CD14-positive monocyte (primary cell): ENCODE measurements at regions not wholly inside any gene's neighbourhood (a gene's known extent, or its start where the extent isn't known, plus 50 kb on each side); places are given as distances from the start of the nearest gene placed in this dataset.

Experiments
- DNase-seq, 3 donors: peaks; one replicate each; pipeline ENCODE4 v3.0.0-alpha.2; 2011 to 2022
- H2AFZ ChIP-seq: 2 replicates; pipeline ENCODE4 v1.6.0; 2012; ENCODE audit warnings: mild to moderate bottlenecking, low read depth, low read length, inconsistent platforms; ENCODE audit not compliant: insufficient read depth, poor library complexity, severe bottlenecking
- H3K27ac ChIP-seq, 2 donors: 1 replicate in 1 of 2; 2 replicates in 1 of 2; pipeline ENCODE4 v1.5.1; 2012 to 2013; ENCODE audit warnings: low read length in 2 of 2, control low read depth in 1 of 2, inconsistent platforms in 1 of 2, low read depth in 1 of 2, mild to moderate bottlenecking in 1 of 2
- H3K27me3 ChIP-seq, 2 donors: one replicate each; pipeline versions ENCODE4 v1.6.0 to v1.6.1; 2011 to 2013; ENCODE audit warnings: low read length in 2 of 2; ENCODE audit not compliant: control insufficient read depth in 2 of 2, insufficient read depth in 2 of 2
- H3K36me3 ChIP-seq, 2 donors: replicated peaks in 1 of 2; 1 replicate in 1 of 2; 2 replicates in 1 of 2; pipeline versions ENCODE4 v1.5.1 to v1.6.1; 2012 to 2013; ENCODE audit warnings: low read length in 2 of 2, control low read depth in 1 of 2, inconsistent platforms in 1 of 2, mild to moderate bottlenecking in 1 of 2; ENCODE audit not compliant: insufficient read depth in 2 of 2, control insufficient read depth in 1 of 2
- H3K4me1 ChIP-seq, 2 donors: 1 replicate in 1 of 2; 2 replicates in 1 of 2; pipeline versions ENCODE4 v1.5.1 to v1.6.1; 2012 to 2013; ENCODE audit warnings: low read length in 2 of 2, control low read depth in 1 of 2, inconsistent platforms in 1 of 2, mild to moderate bottlenecking in 1 of 2, moderate library complexity in 1 of 2; ENCODE audit not compliant: insufficient read depth in 2 of 2, control insufficient read depth in 1 of 2
- H3K4me2 ChIP-seq: replicated peaks from 2 replicates; pipeline ENCODE3; 2012; ENCODE audit warnings: low read length, moderate library complexity, mild to moderate bottlenecking; ENCODE audit not compliant: poor library complexity, severe bottlenecking; ENCODE audit errors: extremely low read depth
- H3K4me3 ChIP-seq, 3 experiments: fragments of 200-600 bp in 1 of 3; sonication (generic) in 1 of 3; replicated peaks in 1 of 3; 1 replicate in 2 of 3; 2 replicates in 1 of 3; pipeline ENCODE4 v1.5.1; 2011 to 2013; ENCODE audit warnings: low read length in 3 of 3, mild to moderate bottlenecking in 3 of 3, control low read depth in 2 of 3, low read depth in 2 of 3, inconsistent platforms in 1 of 3, moderate library complexity in 1 of 3
- H3K79me2 ChIP-seq: 2 replicates; pipeline ENCODE4 v1.6.0; 2012; ENCODE audit warnings: mild to moderate bottlenecking, control low read depth, inconsistent platforms, low read length, moderate library complexity; ENCODE audit not compliant: insufficient read depth
- H3K9ac ChIP-seq: 2 replicates; pipeline ENCODE4 v1.6.0; 2017; ENCODE audit warnings: low read length, mild to moderate bottlenecking; ENCODE audit not compliant: insufficient read depth, poor library complexity, severe bottlenecking
- H3K9me3 ChIP-seq, 2 donors: replicated peaks in 1 of 2; 1 replicate in 1 of 2; 2 replicates in 1 of 2; pipeline versions ENCODE4 v1.5.1 to v1.6.1; 2012 to 2013; ENCODE audit warnings: low read length in 2 of 2, control low read depth in 1 of 2; ENCODE audit not compliant: control insufficient read depth in 1 of 2, insufficient read depth in 1 of 2
- H4K20me1 ChIP-seq: 2 replicates; pipeline ENCODE4 v1.6.0; 2012; ENCODE audit warnings: mild to moderate bottlenecking, low read length, control low read depth, moderate library complexity; ENCODE audit not compliant: insufficient read depth
- H3K27ac Mint-ChIP-seq, 7 donors: one replicate each; pipeline ENCODE4 v1.8.0; 2020; ENCODE audit warnings: mild to moderate bottlenecking in 7 of 7, mixed read lengths in 7 of 7, moderate library complexity in 6 of 7, inconsistent platforms in 2 of 7
- H3K27me3 Mint-ChIP-seq, 3 donors: one replicate each; pipeline ENCODE4 v1.8.0; 2021 to 2022; ENCODE audit warnings: low read depth in 3 of 3, mild to moderate bottlenecking in 3 of 3, mixed read lengths in 3 of 3, moderate library complexity in 3 of 3, inconsistent platforms in 1 of 3
- H3K36me3 Mint-ChIP-seq, 2 donors: one replicate each; pipeline ENCODE4 v1.8.0; 2020; ENCODE audit warnings: mixed read lengths in 2 of 2, inconsistent platforms in 1 of 2, mild to moderate bottlenecking in 1 of 2
- H3K4me1 Mint-ChIP-seq: one replicate; pipeline ENCODE4 v1.8.0; 2020; ENCODE audit warnings: mild to moderate bottlenecking, mixed read lengths
- H3K4me3 Mint-ChIP-seq, 2 donors: one replicate each; pipeline ENCODE4 v1.8.0; 2020; ENCODE audit warnings: mild to moderate bottlenecking in 2 of 2, mixed read lengths in 2 of 2, moderate library complexity in 1 of 2
- H3K9me3 Mint-ChIP-seq, 7 donors: one replicate each; pipeline ENCODE4 v1.8.0; 2020 to 2022; ENCODE audit warnings: mixed read lengths in 7 of 7, mild to moderate bottlenecking in 6 of 7, moderate library complexity in 6 of 7, inconsistent platforms in 2 of 7
- WGBS: methylation state at CpG from one replicate; pipeline ENCODE4 v1.1.5; 2013; ENCODE audit warnings: missing lambda C conversion rate; ENCODE audit not compliant: insufficient coverage; 5-methylcytosine and 5-hydroxymethylcytosine counted together
- intact Hi-C, 2 donors: fragments of 100-400 bp; cut with micrococcal nuclease; formaldehyde crosslinking; loops; one replicate each; pipeline versions ENCODE4 v1.15.0 to v1.15.1; 2023
- TF ChIP-seq, protein P1 (sequence below): fragments of 200-600 bp; IDR thresholded peaks from one replicate; pipeline ENCODE4 v1.8.0; 2022; ENCODE audit warnings: antibody characterized with exemption, mild to moderate bottlenecking

DNA sequence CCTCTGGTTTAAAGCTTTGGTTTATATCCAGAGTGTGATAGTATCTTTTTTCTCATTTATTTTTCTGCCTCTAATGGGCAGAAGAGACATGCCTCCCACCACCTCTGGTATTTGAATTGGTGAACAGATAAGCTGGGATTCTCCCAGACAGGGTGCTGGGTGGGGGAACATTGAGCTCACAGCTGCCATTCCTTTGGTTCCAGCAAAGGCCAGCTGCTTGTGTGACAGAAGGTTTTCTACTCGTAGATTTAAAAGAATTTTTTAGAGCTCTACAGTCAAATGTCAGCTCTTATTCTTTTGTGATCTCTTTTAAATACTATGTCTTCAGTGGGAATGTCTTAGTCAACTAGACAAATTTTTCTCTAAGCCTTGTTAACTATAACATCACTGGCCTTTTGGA, 54.7 kb upstream of the ADAMTS16 start:
- Histone ChIP-seq H3K36me3 (no peaks in the 10 kb centered on the region), H3K9me3 (no peaks in the 10 kb centered on the region), H3K9ac (no peak overlapping the region), H3K4me2 (no peak overlapping the region), H3K4me3 (no peak overlapping the region), H2AFZ (no peak overlapping the region), H3K4me1 (no peaks in the 10 kb centered on the region), H3K27me3 (no peaks in the 10 kb centered on the region), H3K79me2 (no peaks in the 10 kb centered on the region), H4K20me1 (no peaks in the 10 kb centered on the region), H3K27ac (no peak overlapping the region)
- TF ChIP-seq, protein P1, sequence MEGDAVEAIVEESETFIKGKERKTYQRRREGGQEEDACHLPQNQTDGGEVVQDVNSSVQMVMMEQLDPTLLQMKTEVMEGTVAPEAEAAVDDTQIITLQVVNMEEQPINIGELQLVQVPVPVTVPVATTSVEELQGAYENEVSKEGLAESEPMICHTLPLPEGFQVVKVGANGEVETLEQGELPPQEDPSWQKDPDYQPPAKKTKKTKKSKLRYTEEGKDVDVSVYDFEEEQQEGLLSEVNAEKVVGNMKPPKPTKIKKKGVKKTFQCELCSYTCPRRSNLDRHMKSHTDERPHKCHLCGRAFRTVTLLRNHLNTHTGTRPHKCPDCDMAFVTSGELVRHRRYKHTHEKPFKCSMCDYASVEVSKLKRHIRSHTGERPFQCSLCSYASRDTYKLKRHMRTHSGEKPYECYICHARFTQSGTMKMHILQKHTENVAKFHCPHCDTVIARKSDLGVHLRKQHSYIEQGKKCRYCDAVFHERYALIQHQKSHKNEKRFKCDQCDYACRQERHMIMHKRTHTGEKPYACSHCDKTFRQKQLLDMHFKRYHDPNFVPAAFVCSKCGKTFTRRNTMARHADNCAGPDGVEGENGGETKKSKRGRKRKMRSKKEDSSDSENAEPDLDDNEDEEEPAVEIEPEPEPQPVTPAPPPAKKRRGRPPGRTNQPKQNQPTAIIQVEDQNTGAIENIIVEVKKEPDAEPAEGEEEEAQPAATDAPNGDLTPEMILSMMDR: no peak
- WGBS: no CpG with 5 or more reads among the region's 1 CpG
- Mint-ChIP-seq H3K4me3 (no peak overlapping the region), H3K36me3 (no peaks in the 10 kb centered on the region), H3K27ac (no peak overlapping the region), H3K4me1 (no peaks in the 10 kb centered on the region), H3K27me3 (peaks cover 0 to 2% (median 0%) of the 10 kb centered on the region in 3 donors), H3K9me3 (peaks cover 0 to 3% (median 2%) of the 10 kb centered on the region in 7 donors)
- no peak for DNase-seq
- intact Hi-C loops: no loop called here

DNA sequence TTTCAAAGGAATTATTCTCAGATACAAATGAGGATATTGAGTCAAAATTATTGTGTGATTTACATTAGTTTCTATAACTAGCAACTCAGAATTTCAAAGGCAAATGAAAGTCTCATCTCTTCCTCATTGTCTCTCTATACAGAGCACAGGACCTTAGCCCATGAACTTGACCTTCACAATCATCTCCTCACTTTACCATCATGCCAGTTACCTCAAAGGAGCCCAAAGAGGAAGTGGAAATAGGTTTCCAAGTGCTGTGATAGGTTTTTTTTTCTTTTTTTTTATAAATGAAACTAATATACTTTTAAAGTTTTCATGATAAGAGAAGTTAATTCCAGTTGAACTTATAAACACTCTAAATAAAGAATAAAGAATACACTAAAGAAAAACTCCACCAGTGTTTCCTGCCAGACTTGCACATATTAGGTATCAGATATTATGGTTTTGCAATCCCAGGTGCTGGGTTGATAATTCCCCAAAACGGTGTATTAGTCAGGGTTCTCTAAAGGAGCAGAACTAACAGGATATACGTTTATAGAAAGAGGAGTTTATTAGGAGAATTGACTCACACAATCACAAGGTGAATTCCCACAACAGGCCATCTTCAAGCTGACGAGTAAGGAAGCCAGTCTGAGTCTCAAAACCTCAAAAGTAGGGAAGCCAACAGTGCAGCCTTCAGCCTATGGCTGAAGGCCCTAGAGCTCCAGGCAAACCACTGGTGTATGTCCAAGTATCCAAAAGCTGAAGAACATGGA, 50.1 kb upstream of the ADAMTS16 start:
- peaks cover 0 to 4% of the 10 kb centered on the region in 2 donors for H3K9me3 ChIP-seq
- H2AFZ ChIP-seq: no peak overlapping the region
- H3K27me3 ChIP-seq: no peaks in the 10 kb centered on the region
- no peaks in the 10 kb centered on the region for H4K20me1 ChIP-seq
- H3K27me3 Mint-ChIP-seq: peaks cover 0 to 2% (median 2%) of the 10 kb centered on the region in 3 donors
- H3K4me1 ChIP-seq: no peaks in the 10 kb centered on the region
- no peak for DNase-seq
- WGBS: 100% methylated on average over 1 of the region's 3 CpGs
- no peak overlapping the region for H3K4me3 ChIP-seq
- no peak overlapping the region for H3K27ac Mint-ChIP-seq
- no peak overlapping the region for H3K4me2 ChIP-seq
- no peaks in the 10 kb centered on the region for H3K36me3 ChIP-seq
- H3K4me1 Mint-ChIP-seq: no peaks in the 10 kb centered on the region
- no peak overlapping the region for H3K4me3 Mint-ChIP-seq
- H3K79me2 ChIP-seq: no peaks in the 10 kb centered on the region
- no peaks in the 10 kb centered on the region for H3K36me3 Mint-ChIP-seq
- TF ChIP-seq, protein P1: no peak
- intact Hi-C loops: no loop called here
- no peak overlapping the region for H3K9ac ChIP-seq
- no peak overlapping the region for H3K27ac ChIP-seq
- peaks cover 0 to 9% (median 2%) of the 10 kb centered on the region in 7 donors for H3K9me3 Mint-ChIP-seq
